NCI-H345 (cell line): ENCODE measurements at regions not wholly inside any gene's neighbourhood (a gene's known extent, or its start where the extent isn't known, plus 50 kb on each side); places are given as distances from the start of the nearest gene placed in this dataset.

Experiments used
- DNase-seq: peaks from one replicate; lab custom pipeline; 2025; lab: John Stamatoyannopoulos, UW

GRCh38 chr2:156164091-156164720 is 168.3 kb downstream of the NR4A2 start:
- DNase-seq, result no peak

- DNase-seq, result peak; percentile 78
These were observed 173.7 kb downstream of the NR4A2 start for GRCh38 chr2:156158808-156159207.

GRCh38 chr2:156157670-156158069 is 174.9 kb downstream of the NR4A2 start:
- peak; percentile 32 for DNase-seq

GRCh38 chr2:156156580-156156979 is 175.9 kb downstream of the NR4A2 start:
- peak; percentile 8 for DNase-seq

GRCh38 chr2:156155319-156155718 is 177.2 kb downstream of the NR4A2 start:
- no peak for DNase-seq

- no peak for DNase-seq
These were observed 181.2 kb downstream of the NR4A2 start for GRCh38 chr2:156151351-156151750.

GRCh38 chr2:156147594-156148330 is 184.8 kb downstream of the NR4A2 start:
- DNase-seq, result no peak

GRCh38 chr2:156145976-156146375 is 186.5 kb downstream of the NR4A2 start:
- DNase-seq, result no peak

- DNase-seq, result no peak
These were observed 187.1 kb downstream of the NR4A2 start for GRCh38 chr2:156145469-156145868.

- DNase-seq, result no peak
These were observed 196.0 kb downstream of the NR4A2 start for GRCh38 chr2:156136566-156136965.

- DNase-seq, result no peak
These were observed 197.6 kb downstream of the NR4A2 start for GRCh38 chr2:156134887-156135286.

- DNase-seq, result no peak
These were observed 199.6 kb downstream of the NR4A2 start for GRCh38 chr2:156132941-156133340.

GRCh38 chr2:156132130-156132529 is 200.4 kb downstream of the NR4A2 start:
- DNase-seq, result no peak

- no peak for DNase-seq
These were observed 203.3 kb downstream of the NR4A2 start for GRCh38 chr2:156129227-156129626.

- DNase-seq, result no peak
These were observed 207.5 kb downstream of the NR4A2 start for GRCh38 chr2:156125018-156125417.

- no peak for DNase-seq
These were observed 208.1 kb downstream of the NR4A2 start for GRCh38 chr2:156124458-156124857.

GRCh38 chr2:156118753-156119416 is 213.6 kb downstream of the NR4A2 start:
- DNase-seq, result no peak

- no peak for DNase-seq
These were observed 216.4 kb downstream of the NR4A2 start for GRCh38 chr2:156116113-156116512.

GRCh38 chr2:156115338-156115737 is 217.2 kb downstream of the NR4A2 start:
- DNase-seq, result no peak

GRCh38 chr2:156112323-156112722 is 220.2 kb downstream of the NR4A2 start:
- no peak for DNase-seq

GRCh38 chr2:156110890-156111289 is 221.6 kb downstream of the NR4A2 start:
- DNase-seq, result no peak

GRCh38 chr2:156099382-156099781 is 233.1 kb downstream of the NR4A2 start:
- DNase-seq, result peak; percentile 52

GRCh38 chr2:156098506-156098905 is 234.0 kb downstream of the NR4A2 start:
- DNase-seq, result peak; percentile 54
